Pancreas (tissue), 10 donors: ENCODE measurements at regions not wholly inside any gene's neighbourhood (a gene's known extent, or its start where the extent isn't known, plus 50 kb on each side); places are given as distances from the start of the nearest gene placed in this dataset.
"Not testable (repeated sequence)": the region's sequence is repeated elsewhere in the genome, so short reads cannot be mapped to it uniquely, and the experiment has no call there.

Experiments used
- ATAC-seq, 4 donors: fragments of 200-7000 bp; cut with Tn5 transposase; one replicate each; pipeline versions ENCODE4 v1.8.0 to v1.9.1; 2020; ENCODE audit warnings: mild to moderate bottlenecking in 4 of 4, moderate library complexity in 4 of 4
- DNase-seq, 6 donors: peaks; one replicate each; pipeline ENCODE4 v3.0.0-alpha.2; 2020
- FAIRE-seq: peaks from 2 replicates; lab custom pipeline; 2012; peaks lifted over from hg19 to GRCh38; lab: Jason Lieb, UNC
- H3K27ac ChIP-seq, 4 donors: fragments of 200-600 bp; sonication (generic); 1 replicate in 3 of 4; 2 replicates in 1 of 4; pipeline versions ENCODE4 v1.5.0 to v1.8.0; 2020
- H3K27me3 ChIP-seq, 4 donors: fragments of 200-600 bp; one replicate each; pipeline ENCODE4 v1.8.0; 2021
- H3K36me3 ChIP-seq, 3 donors: fragments of 200-600 bp; sonication (generic) in 1 of 3; one replicate each; pipeline versions ENCODE4 v1.5.0 to v1.8.0; 2020 to 2021
- H3K4me1 ChIP-seq, 3 donors: fragments of 200-600 bp; one replicate each; pipeline ENCODE4 v1.8.0; 2021
- H3K4me3 ChIP-seq, 4 donors: fragments of 200-600 bp; sonication (generic) in 2 of 4; one replicate each; pipeline versions ENCODE4 v1.5.0 to v1.8.0; 2020 to 2021
- H3K9me3 ChIP-seq, 4 donors: fragments of 200-600 bp; one replicate each; pipeline ENCODE4 v1.8.0; 2021
- WGBS, 2 donors: extraction: QIAGEN DNeasy Blood & Tissue Kit; methylation state at CpG; one replicate each; pipeline ENCODE4 v1.1.7; 2013; 5-methylcytosine and 5-hydroxymethylcytosine counted together
- intact Hi-C, 3 donors: fragments of 100-400 bp; cut with DNase I; formaldehyde crosslinking; loops; one replicate each; pipeline versions ENCODE4 v1.11.1 to v1.14.2; 2022
- TF ChIP-seq, protein P1 (sequence below), 4 donors: fragments of 200-600 bp; sonication (generic) in 3 of 4; IDR thresholded peaks; one replicate each; pipeline versions ENCODE4 v1.5.0 to v1.8.0; 2021; ENCODE audit warnings: antibody characterized with exemption in 4 of 4
- donor health status: healthy with polysubstance abuse.
- donor health status: DM: no; HTN: no; CAD: no; lungs with moderate emphysema.
- donor health status: DM: no; HTN: no; CAD: no.
- donor health status: control.
- donor health status: control.
- donor health status: Bipolar disorder and iron deficiency.
- donor health status: DM: yes; HTN: yes; CAD: no.
- donor health status: DM: no; HTN: no; CAD: no.
- donor health status: DM: no; HTN: no; CAD: no.
- donor health status: DM: yes; HTN: yes; CAD: no.

DNA sequence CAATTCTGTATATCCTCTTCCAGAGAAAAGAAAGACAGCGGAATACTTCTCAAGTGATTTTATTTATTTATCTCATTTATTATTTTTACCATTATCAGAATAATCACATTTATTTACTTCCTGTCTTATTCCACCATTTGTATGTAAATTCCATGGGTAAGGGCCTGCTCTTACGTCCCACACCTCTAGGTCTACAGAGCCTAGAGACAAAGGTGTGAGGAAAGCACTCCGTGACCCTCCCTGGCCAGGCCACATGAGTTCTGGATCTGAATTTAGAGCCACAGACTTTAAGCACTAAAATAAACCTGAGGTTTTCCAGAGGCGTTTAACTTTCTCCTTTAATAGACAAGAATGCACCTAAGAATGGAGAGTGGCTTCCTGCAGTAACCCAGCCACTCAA lies 85.3 kb upstream of the CTSV start:
- Histone ChIP-seq H3K9me3 (no peaks in the 10 kb centered on the region), H3K36me3 (no peaks in the 10 kb centered on the region), H3K4me1 (no peaks in the 10 kb centered on the region), H3K27me3 (no peaks in the 10 kb centered on the region), H3K4me3 (no peak overlapping the region), H3K27ac (no peak overlapping the region)
- ATAC-seq (no peak), FAIRE-seq (no peak), DNase-seq (no peak)
- WGBS, 2 donors: 79 to 85% methylated on average over 4 of the region's 4 CpGs
- intact Hi-C loops: no loop called here
- TF ChIP-seq, protein P1, sequence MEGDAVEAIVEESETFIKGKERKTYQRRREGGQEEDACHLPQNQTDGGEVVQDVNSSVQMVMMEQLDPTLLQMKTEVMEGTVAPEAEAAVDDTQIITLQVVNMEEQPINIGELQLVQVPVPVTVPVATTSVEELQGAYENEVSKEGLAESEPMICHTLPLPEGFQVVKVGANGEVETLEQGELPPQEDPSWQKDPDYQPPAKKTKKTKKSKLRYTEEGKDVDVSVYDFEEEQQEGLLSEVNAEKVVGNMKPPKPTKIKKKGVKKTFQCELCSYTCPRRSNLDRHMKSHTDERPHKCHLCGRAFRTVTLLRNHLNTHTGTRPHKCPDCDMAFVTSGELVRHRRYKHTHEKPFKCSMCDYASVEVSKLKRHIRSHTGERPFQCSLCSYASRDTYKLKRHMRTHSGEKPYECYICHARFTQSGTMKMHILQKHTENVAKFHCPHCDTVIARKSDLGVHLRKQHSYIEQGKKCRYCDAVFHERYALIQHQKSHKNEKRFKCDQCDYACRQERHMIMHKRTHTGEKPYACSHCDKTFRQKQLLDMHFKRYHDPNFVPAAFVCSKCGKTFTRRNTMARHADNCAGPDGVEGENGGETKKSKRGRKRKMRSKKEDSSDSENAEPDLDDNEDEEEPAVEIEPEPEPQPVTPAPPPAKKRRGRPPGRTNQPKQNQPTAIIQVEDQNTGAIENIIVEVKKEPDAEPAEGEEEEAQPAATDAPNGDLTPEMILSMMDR (IDR thresholded peaks at IDR 0.05): no peak

- Histone ChIP-seq H3K4me1 (no peaks in the 10 kb centered on the region), H3K36me3 (no peaks in the 10 kb centered on the region), H3K4me3 (no peak overlapping the region), H3K27me3 (no peaks in the 10 kb centered on the region), H3K9me3 (no peaks in the 10 kb centered on the region), H3K27ac (no peak overlapping the region)
- ATAC-seq: no peak
- intact Hi-C loops: no loop called here
- 90 to 95% methylated on average over 2 of the region's 2 CpGs for WGBS, 2 donors
- no peak for DNase-seq
- no peak for FAIRE-seq
- TF ChIP-seq, protein P1 (IDR thresholded peaks at IDR 0.05): no peak
These were observed 71.8 kb upstream of the CTSV start for GRCh38 chr9:97110696-97111095.

GRCh38 chr9:97109194-97109811 lies 70.4 kb upstream of the CTSV start:
- intact Hi-C loops: no loop called here
- ATAC-seq (peak; percentile 72 to 94 (median 88)), FAIRE-seq (no peak), DNase-seq (peak in 4 of 6 donors; percentile 31 to 56 (median 42))
- Histone ChIP-seq H3K4me3 (no peak overlapping the region), H3K27me3 (no peaks in the 10 kb centered on the region), H3K36me3 (no peaks in the 10 kb centered on the region), H3K4me1 (no peaks in the 10 kb centered on the region), H3K27ac (no peak overlapping the region), H3K9me3 (no peaks in the 10 kb centered on the region)
- 26 to 27% methylated on average over 4 of the region's 4 CpGs for WGBS, 2 donors
- TF ChIP-seq, protein P1 (IDR thresholded peaks at IDR 0.05): peak in 2 of 4 donors; percentile 31 to 39

DNA sequence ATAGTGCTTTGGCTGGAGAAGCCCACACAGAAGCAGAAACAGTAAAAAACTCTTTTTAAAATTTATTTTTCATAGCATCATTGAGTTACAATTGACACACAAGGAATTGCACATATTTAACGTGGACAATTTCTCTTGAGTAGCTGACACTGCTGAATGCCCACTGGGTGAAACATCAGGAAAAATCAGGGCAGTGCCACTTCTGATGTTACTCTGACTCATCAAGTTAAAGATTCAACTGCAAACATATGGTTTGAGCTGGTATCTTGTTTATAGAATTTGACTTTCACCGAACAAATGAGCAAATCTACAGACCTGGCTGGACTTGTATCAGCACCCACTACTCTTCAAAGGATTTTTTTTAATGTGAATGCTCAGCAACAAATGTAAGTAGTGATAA lies 66.3 kb upstream of the CTSV start:
- DNase-seq, H3K27ac ChIP-seq, FAIRE-seq, intact Hi-C loops, H3K9me3 ChIP-seq, H3K4me3 ChIP-seq, ATAC-seq, H3K36me3 ChIP-seq, H3K4me1 ChIP-seq, H3K27me3 ChIP-seq: not testable (repeated sequence)
- 52 to 56% methylated on average over 2 of the region's 2 CpGs for WGBS, 2 donors

GRCh38 chr9:97103613-97104383 lies 64.9 kb upstream of the CTSV start:
- H3K4me1 ChIP-seq, H3K4me3 ChIP-seq, H3K36me3 ChIP-seq, intact Hi-C loops, H3K9me3 ChIP-seq, FAIRE-seq, H3K27ac ChIP-seq, H3K27me3 ChIP-seq: not testable (repeated sequence)
- ATAC-seq: peak; percentile 68 to 94 (median 75)
- peak in 4 of 6 donors; percentile 20 to 41 (median 32) for DNase-seq
- WGBS, 2 donors: 53 to 58% methylated on average over 6 of the region's 6 CpGs

GRCh38 chr9:97099540-97099939 lies 60.6 kb upstream of the CTSV start:
- H3K4me3 ChIP-seq, H3K9me3 ChIP-seq, ATAC-seq, H3K27ac ChIP-seq, H3K36me3 ChIP-seq, FAIRE-seq, H3K4me1 ChIP-seq, DNase-seq, H3K27me3 ChIP-seq, intact Hi-C loops: not testable (repeated sequence)
- 76 to 90% methylated on average over 2 of the region's 2 CpGs for WGBS, 2 donors
